ENCODE measurements at regions not wholly inside any gene's neighbourhood (a gene's known extent, or its start where the extent isn't known, plus 50 kb on each side); places are given as distances from the start of the nearest gene placed in this dataset.
A peak's percentile ranks its signal among the peaks of the same experiment; 100 is the strongest.
"Not testable (repeated sequence)": the region's sequence is repeated elsewhere in the genome, so short reads cannot be mapped to it uniquely, and the experiment has no call there.

DNA sequence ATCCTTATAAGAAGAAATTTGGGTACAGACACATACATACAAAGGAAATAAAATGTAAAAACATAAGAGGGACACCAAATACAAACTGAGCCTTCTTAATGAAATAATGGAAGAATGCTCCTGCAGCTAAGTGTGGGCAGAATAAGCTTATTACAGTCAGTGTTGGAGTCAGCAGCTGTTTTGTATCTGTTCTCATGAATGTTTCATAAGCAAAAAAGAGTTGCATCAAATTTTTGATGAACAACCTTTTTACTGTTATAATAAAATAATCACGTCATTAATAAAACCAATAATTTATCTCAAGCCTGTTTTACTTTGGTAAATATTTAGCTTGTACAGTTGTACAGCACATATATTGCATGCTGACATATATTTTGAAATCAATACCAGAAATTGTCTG, 545.6 kb downstream of the LRRC70 start:
- no peak for DNase-seq (ENCODE audit: low spot score)

DNA sequence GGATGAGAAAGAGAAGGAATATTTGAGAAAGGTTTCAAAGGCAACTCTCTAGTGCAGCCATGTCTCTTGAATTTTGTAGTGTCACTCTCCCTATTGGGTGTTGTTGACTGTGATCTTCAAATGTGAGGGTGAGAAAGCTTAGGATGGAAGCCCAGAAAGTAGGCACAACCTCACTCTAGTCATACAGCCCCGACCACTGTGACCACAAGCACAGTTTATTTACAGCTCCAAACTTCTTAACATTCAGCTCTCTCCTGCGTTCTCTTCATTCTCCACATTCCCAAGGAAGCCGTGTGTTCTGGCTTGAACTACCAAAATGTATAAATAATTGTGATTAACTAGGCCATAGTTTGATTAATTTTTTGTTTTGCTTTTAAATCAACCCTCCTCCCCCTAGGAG, 542.9 kb downstream of the LRRC70 start:
- DNase-seq (ENCODE audit: low spot score), result no peak

DNA sequence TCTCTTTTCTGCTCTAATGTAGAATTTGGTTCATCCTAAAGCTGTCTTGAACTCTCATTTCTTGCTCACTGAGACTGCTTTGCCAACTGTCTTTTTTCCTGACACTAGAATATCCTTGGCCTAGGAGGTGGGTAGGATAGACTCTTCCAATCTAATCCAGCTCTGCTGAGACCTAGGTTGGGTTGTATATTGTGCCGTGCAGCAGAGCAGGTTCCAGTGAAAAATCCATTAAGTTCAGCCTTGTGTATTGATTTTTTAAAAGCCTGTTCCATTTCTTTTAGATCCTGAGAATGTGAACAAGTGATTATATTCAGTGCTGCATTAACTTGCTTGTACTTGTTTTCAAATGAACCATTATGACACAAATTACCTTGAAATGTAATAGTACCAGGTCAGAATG, 539.6 kb downstream of the LRRC70 start:
- no peak for DNase-seq (ENCODE audit: low spot score)

DNA sequence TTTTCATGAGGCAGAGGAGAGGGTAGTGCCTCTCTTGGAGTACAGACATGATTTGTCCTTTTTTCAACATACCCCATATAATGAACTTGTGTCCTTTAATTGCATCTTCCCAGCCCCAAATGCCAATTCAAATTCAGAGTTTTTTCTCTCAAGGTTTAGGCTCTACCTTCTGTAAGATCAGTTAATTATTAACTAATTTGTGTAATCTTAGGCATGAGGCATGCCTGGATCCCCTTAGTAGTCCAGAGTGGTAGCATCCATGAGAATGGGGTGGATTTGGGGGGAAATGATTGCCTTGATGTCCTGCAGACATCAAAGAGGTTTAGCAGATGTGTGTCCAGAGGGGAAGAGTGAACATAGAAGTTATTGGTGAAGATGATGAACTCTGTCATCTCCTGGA, 533.3 kb downstream of the LRRC70 start:
- DNase-seq (ENCODE audit: low spot score), result no peak

DNA sequence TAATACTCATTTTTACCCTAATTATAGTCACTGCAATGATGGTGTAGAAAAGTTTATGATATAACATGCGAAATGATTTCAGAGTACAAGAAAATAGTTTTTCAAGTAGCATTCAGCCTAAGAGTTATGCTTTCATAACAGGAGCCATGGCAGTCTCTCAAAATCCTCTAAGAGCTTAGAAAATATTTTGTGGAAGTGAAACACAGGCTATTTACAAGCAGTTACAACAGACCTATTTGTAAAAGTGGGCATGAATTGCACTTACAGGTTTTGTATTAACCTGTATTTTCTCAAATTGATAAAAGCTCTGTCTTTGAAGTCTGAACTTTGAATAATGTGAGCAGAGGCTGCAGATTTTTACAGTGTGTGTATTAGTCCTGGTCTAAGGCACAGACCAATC, 523.3 kb downstream of the LRRC70 start:
- no peak for DNase-seq (ENCODE audit: low spot score)

DNA sequence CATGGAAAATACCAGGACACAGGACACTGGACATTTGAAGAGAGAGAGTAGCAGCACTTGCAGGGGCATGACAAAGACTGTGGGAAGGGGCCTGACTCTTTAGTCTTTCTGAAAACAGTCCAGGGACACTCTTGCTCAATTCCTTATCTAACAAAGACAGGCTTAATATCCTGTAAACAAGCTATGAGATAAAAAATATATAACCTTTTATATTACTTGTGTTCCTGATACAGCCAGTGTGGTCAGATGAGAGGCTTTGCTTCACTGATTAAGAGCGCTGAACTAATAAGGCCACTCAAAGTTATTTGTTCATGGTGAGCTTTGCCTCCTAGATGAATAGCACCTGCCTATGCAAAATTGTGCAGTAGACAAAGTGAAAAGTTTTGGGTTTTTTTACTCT, 518.7 kb downstream of the LRRC70 start:
- DNase-seq (ENCODE audit: low spot score), result no peak

DNA sequence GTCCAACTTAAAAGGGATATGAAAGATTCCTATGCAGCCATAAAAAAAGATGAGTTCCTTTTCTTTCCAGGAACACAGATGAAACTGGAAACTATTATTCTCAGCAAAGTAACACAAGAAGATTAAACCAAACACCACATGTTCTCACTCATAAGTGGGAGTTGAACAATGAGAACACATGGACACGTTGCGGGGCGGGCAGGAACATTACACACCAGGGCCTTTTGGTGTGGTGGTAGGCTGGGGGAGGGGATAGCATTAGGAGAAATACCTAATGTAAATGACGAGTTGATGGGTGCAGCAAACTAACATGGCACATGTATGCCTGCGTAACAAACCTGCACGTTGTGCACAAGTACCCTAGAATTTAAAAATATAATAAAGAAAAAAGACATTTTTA, 516.1 kb downstream of the LRRC70 start:
- DNase-seq (ENCODE audit: low spot score), result no peak

DNA sequence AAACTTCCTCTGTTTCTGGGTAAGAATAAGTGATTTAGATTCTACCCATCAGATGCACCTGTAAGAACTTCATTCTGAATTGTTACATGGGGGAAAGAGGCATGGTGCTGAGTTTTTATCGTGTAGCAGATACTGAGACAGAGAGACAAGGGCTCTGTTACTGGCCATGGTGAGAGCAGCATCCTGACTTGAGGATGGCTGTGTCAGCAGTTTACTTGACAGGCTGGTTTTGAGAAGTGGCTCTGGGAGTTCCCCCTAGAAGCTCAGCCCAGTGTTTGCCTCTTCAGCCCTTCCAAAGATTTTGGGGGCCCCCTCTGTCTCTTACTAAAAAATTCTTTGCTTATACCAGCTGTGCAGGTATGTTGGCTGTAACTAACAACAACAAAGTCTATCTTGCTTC, 510.5 kb downstream of the LRRC70 start:
- DNase-seq (ENCODE audit: low spot score), result no peak

DNA sequence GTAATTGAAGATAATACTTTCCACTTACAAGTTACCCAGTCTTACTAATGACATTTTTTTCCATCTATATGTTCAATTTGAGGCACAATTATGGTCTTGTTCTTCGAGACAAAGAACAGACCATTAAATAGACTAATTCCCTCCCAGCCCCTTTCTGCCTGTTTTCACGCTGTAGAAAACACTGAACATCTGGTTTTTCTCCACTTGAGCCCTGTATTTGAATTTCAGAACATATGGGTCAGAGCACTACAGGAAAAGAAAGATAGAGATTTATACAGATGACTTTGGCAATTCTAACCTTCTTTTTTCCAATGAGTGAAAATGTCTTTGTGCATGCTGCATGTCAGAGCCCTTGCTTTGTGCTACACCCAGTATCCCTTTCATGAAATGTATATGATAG, 506.9 kb downstream of the LRRC70 start:
- no peak for DNase-seq (ENCODE audit: low spot score)

DNA sequence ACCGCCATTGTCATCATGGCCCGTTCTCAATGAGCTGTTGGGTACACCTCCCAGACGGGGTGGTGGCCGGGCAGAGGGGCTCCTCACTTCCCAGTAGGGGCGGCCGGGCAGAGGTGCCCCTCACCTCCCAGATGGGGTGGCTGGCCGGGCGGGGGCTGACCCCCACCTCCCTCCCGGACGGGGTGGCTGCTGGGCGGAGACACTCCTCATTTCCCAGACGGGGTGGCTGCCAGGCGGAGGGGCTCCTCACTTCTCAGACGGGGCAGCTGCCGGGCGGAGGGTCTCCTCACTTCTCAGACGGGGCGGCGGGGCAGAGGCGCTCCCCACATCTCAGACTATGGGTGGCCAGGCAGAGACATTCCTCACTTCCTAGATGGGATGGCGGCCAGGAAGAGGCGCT, 505.1 kb downstream of the LRRC70 start:
- DNase-seq (ENCODE audit: low spot score), result not testable (repeated sequence)

DNA sequence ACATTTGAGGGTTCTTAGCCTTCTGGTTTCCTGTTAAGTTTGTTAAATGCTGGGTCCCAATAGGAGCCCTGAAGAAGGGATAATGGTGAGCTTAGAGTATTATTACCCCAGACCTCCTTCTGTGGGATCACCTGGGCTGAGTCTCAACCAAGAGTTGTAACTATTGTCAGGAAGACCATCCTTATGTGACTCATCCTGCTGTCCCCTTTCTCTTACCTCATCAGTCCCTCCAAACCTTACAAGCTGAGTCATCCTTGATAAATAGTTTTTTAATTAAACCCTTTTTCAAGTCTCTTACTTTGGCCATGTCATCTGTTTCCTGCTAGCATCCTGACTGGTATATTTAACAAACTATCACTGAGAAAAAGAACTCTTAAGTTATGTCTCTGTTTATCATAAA, 502.8 kb downstream of the LRRC70 start:
- DNase-seq (ENCODE audit: low spot score), result no peak

DNA sequence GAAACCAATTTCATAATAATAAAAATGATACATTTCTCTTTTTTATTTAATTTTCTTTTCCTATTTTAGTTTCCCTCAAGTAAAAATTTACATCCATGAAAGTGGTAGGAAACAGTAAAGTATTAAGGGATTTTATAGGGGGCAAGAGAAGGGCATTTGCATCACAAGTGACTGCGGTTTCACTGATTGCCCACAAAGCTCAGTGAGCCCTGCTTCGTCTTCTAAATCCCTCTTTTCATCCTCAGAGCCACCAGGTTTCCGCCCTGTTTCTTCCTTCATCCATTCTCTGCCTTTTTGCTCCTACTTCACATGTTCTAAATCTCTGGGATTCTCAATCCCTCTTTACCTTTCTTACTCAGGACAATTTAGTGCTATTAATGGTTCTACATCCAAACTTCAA, 491.4 kb downstream of the LRRC70 start:
- no peak for DNase-seq (ENCODE audit: low spot score)

DNA sequence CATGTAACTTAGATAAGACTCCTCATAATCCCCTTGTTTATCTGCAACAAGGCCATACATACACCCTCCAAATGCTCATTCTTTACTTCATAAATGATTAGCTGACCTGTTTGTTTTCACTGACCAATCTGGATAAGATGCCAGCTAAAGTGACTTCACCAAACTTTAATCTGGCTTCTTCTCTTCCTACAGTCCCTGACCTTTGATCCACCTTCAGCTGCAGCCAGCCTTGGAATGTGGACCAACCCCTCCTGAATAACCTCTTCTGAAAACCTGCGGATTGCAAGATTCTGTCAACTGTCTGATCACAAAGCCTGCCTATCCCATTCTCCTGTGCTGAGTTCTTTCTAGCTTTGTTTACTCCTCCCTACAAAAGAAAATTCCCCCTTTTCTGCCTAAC, 476.8 kb downstream of the LRRC70 start:
- DNase-seq (ENCODE audit: low spot score), result no peak

DNA sequence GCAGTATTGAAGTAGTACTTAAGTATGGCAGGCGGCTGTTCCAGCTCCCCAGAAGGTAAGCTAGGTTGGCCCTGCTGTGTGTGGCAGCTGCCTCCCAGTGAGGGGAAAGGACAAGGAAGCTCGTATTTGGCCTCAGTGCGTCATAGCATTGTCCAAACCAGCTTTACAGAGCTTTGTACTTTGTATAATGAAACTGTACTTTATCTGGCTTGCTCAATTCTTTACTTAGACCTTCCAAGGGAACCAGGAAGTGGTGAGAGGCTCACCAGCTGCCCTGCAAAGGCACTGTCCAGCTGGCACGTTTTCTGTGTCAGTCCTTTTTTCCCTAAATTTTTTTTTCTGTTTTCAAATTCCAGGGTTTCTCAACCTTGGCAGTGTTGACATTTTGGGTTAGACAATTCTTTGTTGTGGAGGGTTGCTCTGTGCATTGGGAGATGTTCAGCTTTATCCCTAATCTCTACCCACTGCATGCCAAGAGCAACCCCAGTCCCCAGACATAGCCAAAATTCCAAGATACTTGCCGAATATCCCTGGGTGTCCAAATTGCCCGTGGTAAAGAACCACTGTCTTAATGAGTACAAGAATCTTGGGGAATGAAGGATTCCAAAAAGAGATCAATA, 474.5 kb downstream of the LRRC70 start:
- DNase-seq (ENCODE audit: low spot score), result peak; percentile 8

DNA sequence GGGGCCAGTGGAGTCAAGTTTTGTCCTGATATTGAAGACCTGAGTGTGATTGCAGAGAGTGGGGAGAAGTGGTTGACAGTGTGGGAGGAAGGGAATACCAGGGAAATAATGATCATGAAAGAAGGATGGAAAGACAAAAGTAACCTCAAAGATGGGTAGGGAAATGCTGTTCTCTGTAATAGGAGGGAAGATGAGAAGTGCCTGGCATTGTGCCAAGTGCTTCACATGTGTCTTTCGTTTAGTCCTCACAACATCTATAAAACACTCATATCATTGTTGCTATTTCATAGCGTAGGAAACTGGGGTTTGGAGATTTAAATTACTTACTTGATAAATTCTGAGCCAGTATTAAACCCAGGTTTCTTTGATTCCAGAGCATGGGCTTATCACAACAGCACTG, 472.3 kb downstream of the LRRC70 start:
- no peak for DNase-seq (ENCODE audit: low spot score)

DNA sequence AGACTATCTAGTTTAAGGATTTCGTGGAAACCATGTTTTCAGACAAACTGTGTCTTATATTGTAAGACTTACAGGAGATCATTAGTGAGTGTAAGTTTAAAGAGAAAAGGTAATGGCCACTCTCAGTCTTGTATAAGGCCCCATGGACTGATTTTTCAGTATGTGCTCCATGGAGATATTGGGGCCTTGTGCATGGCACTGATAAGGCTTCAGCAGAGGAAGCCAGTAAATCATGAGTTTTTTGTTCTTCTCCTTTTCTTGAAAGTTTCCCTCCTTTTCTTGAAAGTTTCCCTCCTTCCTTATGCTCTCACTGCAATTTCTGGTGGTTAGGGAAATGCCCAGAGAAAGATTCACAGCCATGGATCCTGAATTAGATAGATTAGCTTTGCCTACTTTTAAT, 471.3 kb downstream of the LRRC70 start:
- DNase-seq (ENCODE audit: low spot score), result no peak

DNA sequence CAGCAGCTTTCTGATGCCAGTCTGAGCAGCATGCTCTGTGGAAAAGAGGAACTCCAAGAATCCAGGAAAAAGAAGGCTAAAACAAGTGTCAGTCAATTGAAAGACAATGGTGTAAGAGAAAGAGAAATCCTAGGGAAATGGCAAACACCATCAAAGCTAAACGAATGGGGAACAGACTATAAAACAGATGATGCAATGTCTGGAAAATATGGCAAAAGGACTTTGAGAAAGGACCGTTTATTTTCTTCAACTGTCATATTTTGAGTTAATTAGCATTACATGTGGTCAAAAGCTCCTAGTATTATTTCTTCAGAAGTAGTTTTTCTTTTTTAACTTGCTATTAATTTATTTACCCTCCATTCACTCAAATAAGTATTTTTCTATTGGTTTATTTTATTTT, 465.2 kb downstream of the LRRC70 start:
- no peak for DNase-seq (ENCODE audit: low spot score)

DNA sequence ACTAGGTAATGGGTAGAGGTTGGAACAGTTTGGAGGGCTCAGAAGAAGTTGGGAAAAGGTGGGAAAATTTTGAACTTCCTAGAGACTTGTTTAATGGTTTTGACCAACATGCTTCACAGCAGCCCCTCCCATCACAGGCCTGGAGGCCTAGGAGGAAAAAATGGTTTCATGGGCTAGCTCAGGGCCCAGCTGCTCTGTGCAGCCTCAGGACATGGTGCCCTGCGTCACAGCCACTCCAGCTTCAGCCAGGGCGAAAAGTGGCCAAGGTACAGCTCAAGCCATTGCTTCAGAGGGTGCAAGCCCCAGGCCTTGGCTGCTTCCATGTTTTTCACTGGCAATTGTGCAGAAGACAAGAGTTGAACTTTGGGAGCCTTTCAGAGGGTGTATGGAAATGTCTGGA, 453.7 kb downstream of the LRRC70 start:
- DNase-seq (ENCODE audit: low spot score), result no peak

DNA sequence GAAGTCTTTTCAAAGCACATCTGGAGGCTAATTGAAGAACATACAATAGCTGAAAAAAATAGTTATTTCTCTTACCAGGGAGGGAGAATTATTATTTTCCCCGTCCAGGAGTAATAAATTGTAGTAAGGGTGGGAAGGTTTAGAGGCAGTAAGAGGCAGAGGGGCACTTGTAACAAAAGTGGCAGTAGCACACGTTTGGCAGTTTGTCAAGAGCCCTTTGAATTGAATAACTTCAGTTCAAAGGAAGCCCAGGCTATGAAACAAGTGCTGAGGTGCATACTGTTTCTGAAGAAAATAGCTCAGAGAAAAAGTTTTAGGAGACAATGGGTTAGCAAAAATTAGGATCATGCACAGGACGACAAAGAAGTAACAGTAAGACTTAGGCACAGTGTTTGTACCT, 451.3 kb downstream of the LRRC70 start:
- DNase-seq (ENCODE audit: low spot score), result no peak

DNA sequence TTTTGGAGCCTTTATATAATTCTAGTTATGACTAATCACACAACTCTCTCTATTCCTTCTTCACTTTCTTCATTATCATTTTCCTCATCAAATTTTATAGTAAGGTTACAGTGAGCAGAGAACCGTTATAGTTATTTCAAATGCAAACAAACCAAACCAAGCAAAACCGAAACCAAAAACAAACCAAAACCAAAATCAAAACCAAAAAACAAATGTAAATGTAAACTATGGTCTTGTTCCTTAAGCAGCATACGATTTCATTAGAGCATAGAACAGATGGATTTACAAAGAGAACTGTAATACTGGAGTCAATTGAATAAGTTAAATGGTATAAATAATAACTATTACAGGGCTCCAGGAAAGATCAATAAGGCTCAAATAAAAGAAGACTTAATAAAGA, 447.1 kb downstream of the LRRC70 start:
- no peak for DNase-seq (ENCODE audit: low spot score)

DNA sequence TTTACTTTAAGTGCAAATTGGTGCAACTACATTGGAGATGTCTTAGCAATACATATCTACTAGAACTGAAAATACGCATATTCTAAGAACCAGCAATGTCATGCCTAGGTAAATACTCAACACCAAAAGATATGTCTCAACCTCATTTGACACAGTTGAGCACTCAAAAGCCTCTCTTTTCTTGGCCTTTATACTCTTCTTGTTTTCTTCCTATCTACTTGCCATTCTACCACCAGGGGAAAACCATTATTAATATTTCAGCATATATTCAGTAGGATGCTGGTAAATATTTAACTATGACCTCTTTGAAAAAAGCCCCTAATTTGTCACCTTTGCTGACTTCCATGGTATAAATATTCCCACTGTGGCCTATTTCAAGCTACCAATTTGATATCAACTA, 443.8 kb downstream of the LRRC70 start:
- no peak for DNase-seq (ENCODE audit: low spot score)

DNA sequence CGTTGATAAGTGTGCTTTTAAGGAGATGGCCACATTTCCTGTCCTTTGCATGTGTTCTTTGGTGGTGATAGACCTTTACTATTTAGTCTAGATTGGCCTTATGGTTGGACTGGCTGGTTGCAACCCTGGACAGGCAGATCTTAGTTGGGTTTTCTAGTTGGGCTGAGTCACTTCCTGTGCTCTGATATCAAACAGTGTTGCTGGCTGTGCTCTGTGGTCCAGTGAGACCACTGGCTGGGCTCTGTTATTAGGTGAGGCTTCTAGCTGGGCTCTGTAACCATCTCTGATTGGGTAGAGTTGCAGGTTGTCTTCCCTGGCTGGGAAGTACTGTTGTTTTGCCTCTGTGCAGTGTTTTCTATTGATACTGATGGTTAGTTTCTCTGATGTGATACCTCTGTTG, 432.5 kb downstream of the LRRC70 start:
- DNase-seq (ENCODE audit: low spot score), result no peak

DNA sequence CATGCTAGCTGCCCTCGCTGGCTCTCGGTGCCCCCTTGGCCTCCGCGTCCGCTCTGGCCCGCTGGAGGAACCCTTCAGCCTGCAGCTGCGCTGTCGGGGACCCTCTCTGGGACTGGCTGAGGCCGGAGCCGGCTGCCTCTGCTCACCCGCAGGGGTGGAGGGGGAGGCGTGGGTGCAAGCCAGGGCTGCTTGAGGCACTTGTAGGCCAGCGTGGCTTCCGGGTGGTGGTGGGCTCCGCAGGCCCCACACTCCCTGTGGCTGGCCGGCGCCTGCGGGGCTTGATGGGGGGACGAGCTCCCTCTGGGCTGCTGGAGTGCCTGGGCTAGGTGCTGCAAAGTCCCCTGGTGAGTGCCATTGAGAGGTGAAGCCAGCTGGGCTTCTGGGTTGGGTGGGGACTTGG, 429.6 kb downstream of the LRRC70 start:
- no peak for DNase-seq (ENCODE audit: low spot score)

DNA sequence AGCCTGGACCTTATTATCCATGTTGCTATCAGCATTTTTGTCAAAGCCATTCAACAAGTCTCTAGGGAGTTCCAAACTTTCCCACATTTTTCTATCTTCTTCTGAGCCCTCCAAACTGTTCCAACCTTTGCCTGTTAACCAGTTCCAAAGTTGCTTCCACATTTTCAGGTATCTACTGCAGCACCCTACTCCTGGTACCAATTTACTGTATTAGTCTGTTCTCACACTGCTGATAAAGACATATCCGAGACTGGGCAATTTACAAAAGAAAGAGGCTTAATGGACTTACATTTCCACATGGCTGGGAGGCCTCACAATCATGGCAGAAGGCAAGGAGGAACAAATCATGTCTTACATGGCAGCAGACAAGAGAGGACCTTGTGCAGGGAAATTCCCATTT, 416.2 kb downstream of the LRRC70 start:
- not testable (repeated sequence) for DNase-seq (ENCODE audit: low spot score)

DNA sequence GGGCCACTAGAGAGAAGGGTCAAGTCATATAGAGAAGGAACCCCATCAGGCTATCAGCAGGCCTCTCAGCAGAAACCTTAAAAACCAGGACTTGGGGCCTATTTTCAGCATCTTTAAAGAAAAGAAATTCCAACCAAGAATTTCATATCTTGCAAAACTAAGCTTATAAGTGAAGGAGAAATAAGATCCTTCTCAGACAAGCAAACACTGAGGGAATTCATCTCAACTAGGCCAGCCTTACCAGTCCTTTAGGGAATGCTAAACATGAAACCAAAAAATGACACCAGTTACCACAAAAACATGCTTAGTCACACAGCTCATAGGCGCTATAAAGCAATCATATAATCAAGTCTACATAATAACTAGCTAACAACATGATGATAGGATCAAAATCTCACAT, 407.1 kb downstream of the LRRC70 start:
- DNase-seq (ENCODE audit: low spot score), result no peak
